ENCODE measurements at regions not wholly inside any gene's neighbourhood (a gene's known extent, or its start where the extent isn't known, plus 50 kb on each side); places are given as distances from the start of the nearest gene placed in this dataset.

GRCh38 chr6:95128439-95128838 lies 448.9 kb upstream of the MANEA start:
- no peak for TF ChIP-seq CTCF (IDR thresholded peaks at IDR 0.05; ENCODE audit: control extremely low read depth, extremely low read depth, low read depth, missing control alignments)
- ChIA-PET POLR2A (no interaction called here), CTCF (no interaction called here)
- DNase-seq (ENCODE audit: extremely low spot score): no peak

GRCh38 chr6:95128947-95129346 lies 448.4 kb upstream of the MANEA start:
- no peak for TF ChIP-seq CTCF (IDR thresholded peaks at IDR 0.05; ENCODE audit: control extremely low read depth, extremely low read depth, low read depth, missing control alignments)
- POLR2A ChIA-PET: no interaction called here
- CTCF ChIA-PET: no interaction called here
- no peak for DNase-seq (ENCODE audit: extremely low spot score)

GRCh38 chr6:95133578-95133977 lies 443.8 kb upstream of the MANEA start:
- no peak for DNase-seq (ENCODE audit: extremely low spot score)
- no peak for TF ChIP-seq CTCF (IDR thresholded peaks at IDR 0.05; ENCODE audit: control extremely low read depth, extremely low read depth, low read depth, missing control alignments)
- POLR2A ChIA-PET: no interaction called here
- CTCF ChIA-PET: no interaction called here

GRCh38 chr6:95135182-95135581 lies 442.2 kb upstream of the MANEA start:
- CTCF ChIA-PET: interaction anchor here (2.1 kb wide), 1 partner anchor 13 kb away, joined by 7 read pairs; no protein-coding TSS in a partner anchor
- POLR2A ChIA-PET: no interaction called here
- no peak for DNase-seq (ENCODE audit: extremely low spot score)
- TF ChIP-seq CTCF (IDR thresholded peaks at IDR 0.05; ENCODE audit: control extremely low read depth, extremely low read depth, low read depth, missing control alignments): no peak

GRCh38 chr6:95142101-95142500 lies 435.2 kb upstream of the MANEA start:
- no peak for DNase-seq (ENCODE audit: extremely low spot score)
- ChIA-PET CTCF (interaction anchor here (1.5 to 2.7 kb wide), 2 partner anchors 11 to 18 kb away, joined by 3 to 12 read pairs; no protein-coding TSS in a partner anchor), POLR2A (no interaction called here)
- no peak for TF ChIP-seq CTCF (IDR thresholded peaks at IDR 0.05; ENCODE audit: control extremely low read depth, extremely low read depth, low read depth, missing control alignments)

GRCh38 chr6:95142661-95143335 lies 434.5 kb upstream of the MANEA start:
- no peak for TF ChIP-seq CTCF (IDR thresholded peaks at IDR 0.05; ENCODE audit: control extremely low read depth, extremely low read depth, low read depth, missing control alignments)
- ChIA-PET CTCF (interaction anchor here (1.2 to 1.5 kb wide), 2 partner anchors 13 to 17 kb away, joined by 3 read pairs; no protein-coding TSS in a partner anchor), POLR2A (no interaction called here)
- no peak for DNase-seq (ENCODE audit: extremely low spot score)
